Lower lobe of right lung (tissue), 2 donors: ENCODE measurements at regions not wholly inside any gene's neighbourhood (a gene's known extent, or its start where the extent isn't known, plus 50 kb on each side); places are given as distances from the start of the nearest gene placed in this dataset.

ENCODE experiments used
- ATAC-seq, 2 donors: fragments of 200-7000 bp; cut with Tn5 transposase; one replicate each; pipeline ENCODE4 v1.9.1; 2020 to 2022; ENCODE audit warnings: mild to moderate bottlenecking in 2 of 2, moderate library complexity in 2 of 2
- DNase-seq: peaks from one replicate; pipeline ENCODE4 v3.0.0-alpha.2; 2020
- H3K27ac ChIP-seq: fragments of 200-600 bp; one replicate; pipeline ENCODE4 v1.8.0; 2022
- H3K27me3 ChIP-seq: fragments of 200-600 bp; one replicate; pipeline ENCODE4 v1.8.0; 2022; ENCODE audit warnings: low read depth
- H3K36me3 ChIP-seq: fragments of 200-600 bp; one replicate; pipeline ENCODE4 v1.8.0; 2022; ENCODE audit warnings: mild to moderate bottlenecking
- H3K4me1 ChIP-seq: fragments of 200-600 bp; one replicate; pipeline ENCODE4 v1.8.0; 2022
- H3K4me3 ChIP-seq: fragments of 200-600 bp; one replicate; pipeline ENCODE4 v1.8.0; 2022; ENCODE audit warnings: mild to moderate bottlenecking
- H3K9me3 ChIP-seq: fragments of 200-600 bp; one replicate; pipeline ENCODE4 v1.8.0; 2022
- CTCF ChIP-seq: fragments of 200-600 bp; IDR thresholded peaks from one replicate; pipeline ENCODE4 v1.8.0; 2022; ENCODE audit warnings: antibody characterized with exemption, mild to moderate bottlenecking
- intact Hi-C: fragments of 100-400 bp; cut with DNase I; formaldehyde crosslinking; loops from one replicate; pipeline ENCODE4 v1.11.0; 2022
- donor health status: DM: no; HTN: yes; CAD: no; lungs with severe emphysema.

- Histone ChIP-seq H3K4me1 (no peaks in the 10 kb centered on the region), H3K27ac (no peak overlapping the region), H3K36me3 (no peaks in the 10 kb centered on the region), H3K27me3 (no peaks in the 10 kb centered on the region), H3K9me3 (no peaks in the 10 kb centered on the region), H3K4me3 (no peak overlapping the region)
- DNase-seq = no peak
- TF ChIP-seq CTCF = no peak
- intact Hi-C loops = no loop called here
- ATAC-seq = no peak
Observed at GRCh38 chr6:102717252-102717651, 1323.7 kb downstream of the GRIK2 start.

- H3K27ac ChIP-seq = no peak overlapping the region
- no peak for TF ChIP-seq CTCF
- H3K4me3 ChIP-seq = no peak overlapping the region
- intact Hi-C loops = no loop called here
- H3K36me3 ChIP-seq = no peaks in the 10 kb centered on the region
- DNase-seq = no peak
- no peaks in the 10 kb centered on the region for H3K9me3 ChIP-seq
- no peaks in the 10 kb centered on the region for H3K4me1 ChIP-seq
- H3K27me3 ChIP-seq = no peaks in the 10 kb centered on the region
- ATAC-seq = peak in 1 of 2 donors; percentile 23
Observed at GRCh38 chr6:102701019-102701418, 1307.5 kb downstream of the GRIK2 start.

- Histone ChIP-seq H3K36me3 (no peaks in the 10 kb centered on the region), H3K27me3 (no peaks in the 10 kb centered on the region), H3K27ac (no peak overlapping the region), H3K4me1 (no peaks in the 10 kb centered on the region), H3K4me3 (no peak overlapping the region), H3K9me3 (no peaks in the 10 kb centered on the region)
- DNase-seq = no peak
- no peak for TF ChIP-seq CTCF
- intact Hi-C loops = no loop called here
- ATAC-seq = no peak
Observed at GRCh38 chr6:102686461-102686860, 1293.0 kb downstream of the GRIK2 start.

- Histone ChIP-seq H3K9me3 (no peaks in the 10 kb centered on the region), H3K4me3 (no peak overlapping the region), H3K27ac (no peak overlapping the region), H3K27me3 (no peaks in the 10 kb centered on the region), H3K4me1 (no peaks in the 10 kb centered on the region), H3K36me3 (no peaks in the 10 kb centered on the region)
- TF ChIP-seq CTCF = no peak
- intact Hi-C loops = no loop called here
- no peak for ATAC-seq
- DNase-seq = no peak
Observed at GRCh38 chr6:102680413-102680812, 1286.9 kb downstream of the GRIK2 start.

- ATAC-seq (no peak), DNase-seq (no peak)
- H3K4me1 ChIP-seq = no peaks in the 10 kb centered on the region
- no peak overlapping the region for H3K4me3 ChIP-seq
- H3K36me3 ChIP-seq = no peaks in the 10 kb centered on the region
- no peak for TF ChIP-seq CTCF
- no peaks in the 10 kb centered on the region for H3K9me3 ChIP-seq
- H3K27ac ChIP-seq = no peak overlapping the region
- no peaks in the 10 kb centered on the region for H3K27me3 ChIP-seq
- intact Hi-C loops = no loop called here
Observed at GRCh38 chr6:102679865-102680264, 1286.4 kb downstream of the GRIK2 start.

GRCh38 chr6:102677225-102677624, 1283.7 kb downstream of the GRIK2 start:
- Histone ChIP-seq H3K4me1 (no peaks in the 10 kb centered on the region), H3K9me3 (no peaks in the 10 kb centered on the region), H3K36me3 (no peaks in the 10 kb centered on the region), H3K27me3 (no peaks in the 10 kb centered on the region), H3K27ac (no peak overlapping the region), H3K4me3 (no peak overlapping the region)
- no peak for TF ChIP-seq CTCF
- intact Hi-C loops = no loop called here
- ATAC-seq = no peak
- DNase-seq = no peak
